K562 (cell line): ENCODE measurements at regions not wholly inside any gene's neighbourhood (a gene's known extent, or its start where the extent isn't known, plus 50 kb on each side); places are given as distances from the start of the nearest gene placed in this dataset.

Source experiments
- ATAC-seq: fragments of 200-7000 bp; cut with Tn5 transposase; 3 replicates; pipeline ENCODE4 v1.9.1; 2020; ENCODE audit warnings: moderate library complexity
- BruUV-seq: library from RNA; stranded (reverse); fragments of 400-500 nt; replicated peaks from 2 replicates; lab custom pipeline; 2021; lab: Mats Ljungman, UMichigan
- CTCF ChIA-PET: fragments of 300-600 bp; formaldehyde crosslinking; extraction: SDS; loops from one replicate; lab custom pipeline; 2021; ENCODE audit warnings: low intra/inter-chr PET ratio; lab: Yijun Ruan, JAX
- POLR2A ChIA-PET: fragments of 300-600, 350-650 bp; sonication (Branson Sonifier 250); formaldehyde crosslinking; extraction: SDS; loops from one replicate; lab custom pipeline; 2021; ENCODE audit warnings: antibody characterized with exemption, inconsistent platforms; lab: Yijun Ruan, JAX
- DNase-seq, 4 experiments: peaks; one replicate each; pipeline versions ENCODE4 v3.0.0 to v3.0.0-alpha.2; 2011 to 2018; ENCODE audit warnings: low spot score in 3 of 4, mixed read lengths in 3 of 4; ENCODE audit errors: extremely low read depth in 1 of 4
- FAIRE-seq: peaks from 2 replicates; lab custom pipeline; 2011; peaks lifted over from hg19 to GRCh38; lab: Jason Lieb, UNC
- H2AFZ ChIP-seq: 2 replicates; pipeline ENCODE4 v1.6.0; 2011; ENCODE audit warnings: low read depth, low read length, control low read depth, inconsistent platforms
- H3K27ac ChIP-seq: fragments of 200-600 bp; 3 replicates; pipeline ENCODE4 v1.8.0; 2011; ENCODE audit warnings: low read depth, mild to moderate bottlenecking, control low read depth, inconsistent platforms, low read length, moderate library complexity, mixed read lengths; ENCODE audit errors: extremely low read depth
- H3K27me3 ChIP-seq, 2 experiments: fragments of 300-600 bp in 1 of 2; 2 replicates in 1 of 2; 3 replicates in 1 of 2; pipeline versions ENCODE4 v1.6.0 to v1.8.0; 2011; ENCODE audit warnings: inconsistent platforms in 2 of 2, low read length in 2 of 2, mild to moderate bottlenecking in 1 of 2, mixed read lengths in 1 of 2, moderate library complexity in 1 of 2; ENCODE audit not compliant: control insufficient read depth in 2 of 2, insufficient read depth in 2 of 2
- H3K36me3 ChIP-seq: fragments of 300-600 bp; 3 replicates; pipeline ENCODE4 v1.8.0; 2011; ENCODE audit warnings: mild to moderate bottlenecking, low read length, inconsistent platforms; ENCODE audit not compliant: control insufficient read depth, insufficient read depth
- H3K4me1 ChIP-seq, 2 experiments: fragments of 200-600 bp in 1 of 2; replicated peaks in 1 of 2; 2 replicates in 1 of 2; 3 replicates in 1 of 2; pipeline versions ENCODE4 v1.5.1 to v1.8.0; 2011; ENCODE audit warnings: inconsistent platforms in 2 of 2, low read length in 2 of 2, mild to moderate bottlenecking in 1 of 2, mixed read lengths in 1 of 2, moderate library complexity in 1 of 2; ENCODE audit not compliant: control insufficient read depth in 2 of 2, insufficient read depth in 2 of 2
- H3K4me2 ChIP-seq: 2 replicates; pipeline ENCODE4 v1.6.1; 2011; ENCODE audit warnings: low read length, control low read depth, inconsistent platforms, mixed read lengths; ENCODE audit not compliant: insufficient read depth
- H3K4me3 ChIP-seq: fragments of 200-600 bp; sonication (generic), shearing (Covaris generic); 2 replicates; pipeline ENCODE4 v1.5.1; 2016; ENCODE audit warnings: control low read depth, inconsistent platforms
- H3K79me2 ChIP-seq: fragments of 200-600 bp; 3 replicates; pipeline ENCODE4 v1.8.0; 2011; ENCODE audit warnings: low read length, inconsistent platforms; ENCODE audit not compliant: control insufficient read depth, insufficient read depth
- H3K9ac ChIP-seq, 2 experiments: 2 replicates each; pipeline versions ENCODE4 v1.6.0 to v1.6.1; 2011; ENCODE audit warnings: low read depth in 2 of 2, low read length in 2 of 2, control low read depth in 1 of 2, inconsistent platforms in 1 of 2, mild to moderate bottlenecking in 1 of 2, mixed read lengths in 1 of 2; ENCODE audit not compliant: insufficient read depth in 1 of 2
- H3K9me1 ChIP-seq: one replicate; pipeline ENCODE4 v1.6.0; 2011; ENCODE audit warnings: inconsistent platforms, mild to moderate bottlenecking, low read length, moderate library complexity; ENCODE audit not compliant: control insufficient read depth, insufficient read depth
- H3K9me3 ChIP-seq: replicated peaks from 2 replicates; pipeline ENCODE4 v1.5.1; 2011; ENCODE audit warnings: low read depth, low read length, inconsistent platforms; ENCODE audit not compliant: control insufficient read depth, insufficient read depth
- H4K20me1 ChIP-seq: replicated peaks from 2 replicates; pipeline ENCODE4 v1.6.1; 2011; ENCODE audit warnings: low read length, inconsistent platforms, mixed read lengths; ENCODE audit not compliant: control insufficient read depth, insufficient read depth
- POU5F1 ChIP-seq: fragments of 150-350 bp; IDR thresholded peaks from 2 replicates; pipeline ENCODE4 v1.6.1; 2014; ENCODE audit warnings: borderline replicate concordance, low read length, low read depth, mild to moderate bottlenecking; ENCODE audit not compliant: partially characterized antibody
- PTTG1 ChIP-seq: fragments of 450-650 bp; IDR thresholded peaks from 2 replicates; pipeline ENCODE4 v1.6.1; 2016; ENCODE audit warnings: low read depth, mild to moderate bottlenecking, missing genetic modification characterization, missing compliant biosample characterization
- SMARCC2 ChIP-seq: fragments of 450-650 bp; IDR thresholded peaks from 2 replicates; pipeline ENCODE4 v1.6.1; 2017; ENCODE audit warnings: antibody characterized with exemption, moderate library complexity, mild to moderate bottlenecking, low read depth
- XRCC3 ChIP-seq: fragments of 450-650 bp; IDR thresholded peaks from 2 replicates; pipeline ENCODE4 v1.6.1; 2017; ENCODE audit warnings: mild to moderate bottlenecking, moderate library complexity
- ZNF12 ChIP-seq: sonication (generic); formaldehyde crosslinking; IDR thresholded peaks from 2 replicates; pipeline ENCODE4 v1.4.0; 2020; ENCODE audit warnings: mild to moderate bottlenecking, missing genetic modification reagents
- ZNF76 ChIP-seq: fragments of 250-450 bp; sonication (Bioruptor Pico); IDR thresholded peaks from 2 replicates; pipeline ENCODE4 v1.4.0; 2020; ENCODE audit warnings: mild to moderate bottlenecking, moderate library complexity, borderline replicate concordance
- WGBS: fragments of 100-300 bp; shearing (Covaris generic); methylation state at CpG from one replicate; pipeline ENCODE4 v1.1.6; 2016; ENCODE audit warnings: low coverage, mixed read lengths; ENCODE audit not compliant: insufficient coverage; ENCODE audit errors: missing lambda C conversion rate; 5-methylcytosine and 5-hydroxymethylcytosine counted together
- in situ Hi-C: fragments of 300-500 bp; cut with MboI; formaldehyde crosslinking; loops from 4 replicates; pipeline ENCODE4 v1.15.0; 2018; ENCODE audit warnings: inconsistent platforms, mixed read lengths
- intact Hi-C: fragments of 100-400 bp; cut with micrococcal nuclease; formaldehyde crosslinking; loops from 2 replicates; pipeline ENCODE4 v1.14.2; 2022

GRCh38 chr4:176011529-176011928, 54.1 kb upstream of the WDR17 start:
- no peak overlapping the region for H3K4me2 ChIP-seq

GRCh38 chr4:176013476-176014247, 52.0 kb upstream of the WDR17 start:
- H2AFZ ChIP-seq: no peak overlapping the region
- no TSS peak for BruUV-seq
- H3K4me3 ChIP-seq: no peak overlapping the region
- 2% methylated on average over 8 of the region's 8 CpGs for WGBS
- H3K4me2 ChIP-seq: no peak overlapping the region
- no peaks in the 10 kb centered on the region; the same call in 1 of the 2 replicates for H3K9me3 ChIP-seq
- no peaks in the 10 kb centered on the region for H3K9me1 ChIP-seq
- no peak for DNase-seq
- FAIRE-seq: no peak
- H4K20me1 ChIP-seq: no peaks in the 10 kb centered on the region
- H3K79me2 ChIP-seq: no peaks in the 10 kb centered on the region
- H3K27ac ChIP-seq: no peak overlapping the region
- no peak overlapping the region for H3K9ac ChIP-seq
- H3K36me3 ChIP-seq: no peaks in the 10 kb centered on the region
- CTCF ChIA-PET: no interaction called here
- no peaks in the 10 kb centered on the region for H3K4me1 ChIP-seq
- intact Hi-C loops (no loop called here), in situ Hi-C loops (no loop called here)
- POLR2A ChIA-PET: interaction anchor here (0.6 kb wide), 1 partner anchor 298 kb away, joined by 3 read pairs; no protein-coding TSS in a partner anchor
- TF ChIP-seq XRCC3: no peak
- no peak for TF ChIP-seq SMARCC2
- no peak for TF ChIP-seq PTTG1 (tag)
- TF ChIP-seq POU5F1: no peak
- no peak for ATAC-seq
- no peaks in the 10 kb centered on the region for H3K27me3 ChIP-seq

More at GRCh38 chr4:176011529-176011928, 54.1 kb upstream of the WDR17 start:
- ChIA-PET POLR2A (no interaction called here), CTCF (no interaction called here)
- FAIRE-seq (no peak), ATAC-seq (no peak), DNase-seq (no peak)
- BruUV-seq: no TSS peak
- intact Hi-C loops: no loop called here
- Histone ChIP-seq H3K9me1 (no peaks in the 10 kb centered on the region), H3K36me3 (no peaks in the 10 kb centered on the region), H3K9ac (no peak overlapping the region), H2AFZ (no peak overlapping the region), H3K4me1 (no peaks in the 10 kb centered on the region), H3K79me2 (no peaks in the 10 kb centered on the region), H3K4me3 (no peak overlapping the region), H3K27me3 (no peaks in the 10 kb centered on the region), H3K9me3 (no peaks in the 10 kb centered on the region; the same call in 1 of the 2 replicates), H3K27ac (no peak overlapping the region), H4K20me1 (no peaks in the 10 kb centered on the region)
- in situ Hi-C loops: no loop called here
- 0% methylated on average over 2 of the region's 2 CpGs for WGBS
- TF ChIP-seq ZNF76 (CRISPR knock-in tag) (no peak), ZNF12 (CRISPR knock-in tag) (no peak)
